Right lobe of liver (tissue), 4 donors: ENCODE measurements at regions not wholly inside any gene's neighbourhood (a gene's known extent, or its start where the extent isn't known, plus 50 kb on each side); places are given as distances from the start of the nearest gene placed in this dataset.

Experiments used
- CTCF ChIP-seq, 4 donors: fragments of 200-600 bp in 3 of 4; fragments of 450-650 bp in 1 of 4; IDR thresholded peaks; one replicate each; pipeline versions ENCODE4 v1.5.1 to v1.8.0; 2016 to 2022; ENCODE audit warnings: antibody characterized with exemption in 4 of 4, mild to moderate bottlenecking in 2 of 4
- POLR2A ChIP-seq: fragments of 450-650 bp; IDR thresholded peaks from one replicate; pipeline ENCODE4 v1.6.1; 2017; ENCODE audit warnings: antibody characterized with exemption, mild to moderate bottlenecking
- donor health status: DM: no; HTN: no; CAD: no.
- donor health status: DM: no; HTN: no; CAD: no.
- donor health status: DM: no; HTN: yes; CAD: no.

GRCh38 chr16:86874141-86874540, 295.8 kb downstream of the FOXL1 start:
- TF ChIP-seq CTCF (IDR thresholded peaks at IDR 0.05) (peak; percentile 25 to 40 (median 34)), POLR2A (no peak)
